ENCODE measurements at regions not wholly inside any gene's neighbourhood (a gene's known extent, or its start where the extent isn't known, plus 50 kb on each side); places are given as distances from the start of the nearest gene placed in this dataset.
"Not testable (repeated sequence)": the region's sequence is repeated elsewhere in the genome, so short reads cannot be mapped to it uniquely, and the experiment has no call there.

GRCh38 chr2:144638250-144638649 lies 118.3 kb upstream of the ZEB2 start:
- not testable (repeated sequence) for DNase-seq

DNA sequence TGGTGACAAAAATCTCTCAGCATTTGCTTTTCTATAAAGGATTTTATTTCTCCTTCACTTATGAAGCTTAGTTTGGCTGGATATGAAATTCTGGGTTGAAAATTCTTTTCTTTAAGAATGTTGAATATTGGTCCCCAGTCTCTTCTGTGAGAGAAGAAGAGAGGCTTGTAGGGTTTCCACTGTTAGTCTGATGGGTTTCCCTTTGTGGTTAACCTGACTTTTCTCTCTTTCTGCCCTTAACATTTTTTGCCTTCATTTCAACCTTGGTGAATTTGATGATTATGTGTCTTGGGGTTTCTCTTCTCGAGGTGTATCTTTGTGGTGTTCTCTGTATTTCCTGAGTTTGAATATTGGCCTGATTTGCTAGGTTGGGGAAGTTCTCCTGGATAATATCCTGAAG lies 116.9 kb upstream of the ZEB2 start:
- peak in 1 of 5 experiments; percentile 3 for DNase-seq

- no peak for DNase-seq
These were observed 112.9 kb upstream of the ZEB2 start for GRCh38 chr2:144632809-144633208.

DNA sequence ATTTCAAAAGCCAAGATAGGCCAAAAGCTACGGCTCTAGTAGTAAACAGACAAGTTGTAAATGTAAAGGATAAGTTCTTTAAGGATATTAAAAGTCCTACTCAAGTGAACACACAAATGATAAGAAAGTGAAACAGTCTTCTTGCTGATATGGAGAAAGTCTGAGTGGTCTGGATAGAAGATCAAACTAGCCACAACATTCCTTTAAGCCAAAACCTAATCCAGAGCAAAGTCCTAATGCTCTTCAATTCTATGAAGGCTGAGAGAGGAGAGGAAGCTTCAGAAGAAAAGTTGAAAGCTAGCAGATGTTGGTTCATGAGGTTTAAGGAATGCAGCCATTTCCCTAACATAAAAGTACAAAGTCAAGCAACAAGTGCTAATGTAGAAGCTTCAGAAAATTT lies 111.7 kb upstream of the ZEB2 start:
- DNase-seq: no peak

GRCh38 chr2:144630459-144631215 lies 110.7 kb upstream of the ZEB2 start:
- DNase-seq: peak in 1 of 5 experiments; percentile 37

- no peak for DNase-seq
These were observed 110.0 kb upstream of the ZEB2 start for GRCh38 chr2:144629935-144630334.

DNA sequence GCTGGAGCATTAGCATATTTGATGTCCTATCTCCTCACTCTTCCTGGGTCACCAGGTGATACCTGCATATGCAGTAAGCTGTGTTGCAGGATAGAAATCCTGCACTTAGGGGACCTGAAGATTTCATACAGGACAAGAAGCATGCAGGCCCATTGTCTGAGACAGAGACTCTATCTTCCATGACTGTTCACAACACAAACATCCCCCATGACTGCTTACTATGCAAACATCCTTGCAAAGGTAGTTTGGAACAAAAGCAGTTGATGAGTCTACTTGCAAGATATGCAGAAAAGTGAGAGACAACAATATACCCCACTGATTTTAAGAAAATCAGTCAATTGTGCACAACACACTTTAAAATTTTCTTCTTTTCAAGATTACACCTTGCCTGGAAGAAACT lies 108.6 kb upstream of the ZEB2 start:
- no peak for DNase-seq

DNA sequence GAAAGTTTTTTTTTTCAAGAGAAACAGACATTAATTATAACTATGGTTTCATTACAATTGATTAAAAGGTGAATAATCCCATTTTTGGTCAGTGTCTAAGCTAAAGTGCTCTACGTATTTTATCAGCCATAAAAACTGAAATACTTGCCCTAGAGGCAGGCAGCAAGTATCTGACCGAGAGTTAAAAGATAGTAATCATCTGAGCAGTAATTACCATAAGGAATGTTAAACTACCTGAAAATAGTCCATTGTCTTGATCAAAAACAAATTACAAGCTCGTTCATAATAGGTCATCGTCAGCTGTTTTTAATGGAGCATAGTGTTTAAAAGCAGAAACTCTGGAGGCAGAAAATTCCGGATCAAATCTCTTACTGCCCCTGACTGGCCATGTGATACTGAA lies 105.7 kb upstream of the ZEB2 start:
- no peak for DNase-seq

GRCh38 chr2:144625226-144625625 lies 105.3 kb upstream of the ZEB2 start:
- DNase-seq: no peak

GRCh38 chr2:144624451-144624850 lies 104.5 kb upstream of the ZEB2 start:
- no peak for DNase-seq

DNA sequence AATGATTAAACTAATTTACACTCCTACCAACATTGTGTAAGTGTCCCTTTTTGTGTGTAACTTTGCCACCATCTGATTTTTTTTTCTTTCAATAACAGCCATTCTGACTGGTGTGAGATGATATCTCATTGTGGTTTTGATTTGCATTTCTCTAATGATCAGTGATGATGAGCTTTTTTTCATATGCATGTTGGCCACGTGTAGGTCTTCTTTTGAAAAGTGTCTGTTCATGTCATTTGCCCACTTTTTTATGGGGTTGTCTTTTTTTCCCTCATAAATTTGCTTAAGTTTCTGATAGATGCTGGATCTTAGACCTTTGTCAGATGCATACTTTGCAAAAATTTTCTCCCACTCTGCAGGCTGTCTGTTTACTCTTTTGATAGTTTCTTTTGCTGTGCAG lies 102.5 kb upstream of the ZEB2 start:
- DNase-seq: not testable (repeated sequence)

DNA sequence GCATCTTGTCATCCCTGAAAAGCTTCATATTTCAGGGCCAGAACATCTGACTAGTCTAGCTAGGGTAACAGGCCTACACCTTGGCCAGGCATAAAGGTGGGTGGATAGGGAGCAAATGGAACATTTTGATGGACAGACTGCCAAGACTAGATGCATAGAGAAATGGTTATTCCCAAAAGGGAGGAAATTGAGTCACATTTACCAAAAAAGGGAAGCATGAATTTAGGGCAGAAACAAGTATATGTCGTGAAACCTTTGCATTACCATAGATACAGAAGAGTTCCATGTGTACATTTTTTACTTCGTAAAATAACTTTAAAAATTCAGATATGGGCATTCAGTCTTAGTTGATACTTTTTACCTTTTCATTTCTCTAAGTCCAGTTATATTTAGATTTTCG lies 101.3 kb upstream of the ZEB2 start:
- DNase-seq: no peak

DNA sequence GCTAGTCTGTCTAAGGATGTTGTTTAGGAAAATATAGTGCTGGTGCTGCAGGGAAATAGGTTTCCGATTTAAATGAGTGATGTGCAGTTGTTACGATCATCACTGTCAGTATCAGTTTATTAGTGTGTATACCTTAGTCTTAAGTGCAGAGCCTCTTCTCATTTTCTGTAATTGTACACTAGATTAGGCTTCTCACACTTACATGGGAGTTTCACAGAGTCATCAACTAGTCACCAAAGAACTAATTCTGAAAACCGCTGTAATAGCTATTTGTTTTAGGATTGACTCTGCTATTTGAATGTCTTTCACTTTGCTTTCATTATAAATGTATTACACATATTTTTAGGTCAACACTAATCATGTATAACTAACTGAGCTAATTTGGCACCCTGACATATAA lies 99.8 kb upstream of the ZEB2 start:
- DNase-seq: no peak

GRCh38 chr2:144617171-144617570 lies 97.3 kb upstream of the ZEB2 start:
- not testable (repeated sequence) for DNase-seq

DNA sequence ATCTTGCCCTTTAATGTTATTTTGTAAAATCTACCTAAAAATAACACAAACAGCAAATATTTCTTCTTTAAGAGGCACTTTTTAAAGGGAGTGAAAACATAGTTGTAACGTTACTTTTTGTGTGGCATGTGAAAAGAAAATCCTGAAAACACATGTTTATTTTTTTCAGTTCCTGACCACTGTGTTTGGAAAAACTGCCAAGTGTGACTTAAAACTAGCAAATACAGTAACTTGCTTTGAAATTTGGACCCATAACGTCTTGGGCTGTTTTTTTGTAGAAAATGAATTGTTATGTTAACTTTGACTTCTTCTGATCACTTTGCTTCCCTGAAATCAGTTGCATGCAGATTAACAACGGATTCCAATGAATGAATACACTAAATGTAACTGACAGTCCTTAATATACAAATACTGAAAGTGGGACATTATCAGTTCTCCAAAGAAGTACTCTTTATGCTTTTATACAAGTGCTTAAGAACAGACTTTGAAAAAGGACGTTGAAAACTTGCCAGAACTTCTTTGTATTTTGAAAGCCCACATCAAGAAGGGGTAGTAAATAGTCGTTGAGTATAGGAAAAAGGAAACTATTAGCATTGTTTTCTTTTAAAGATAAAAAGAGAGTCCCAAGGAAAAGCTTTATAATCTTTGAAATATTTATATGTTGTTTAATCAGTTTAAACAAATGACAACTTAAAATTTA lies 96.1 kb upstream of the ZEB2 start:
- DNase-seq: no peak

DNA sequence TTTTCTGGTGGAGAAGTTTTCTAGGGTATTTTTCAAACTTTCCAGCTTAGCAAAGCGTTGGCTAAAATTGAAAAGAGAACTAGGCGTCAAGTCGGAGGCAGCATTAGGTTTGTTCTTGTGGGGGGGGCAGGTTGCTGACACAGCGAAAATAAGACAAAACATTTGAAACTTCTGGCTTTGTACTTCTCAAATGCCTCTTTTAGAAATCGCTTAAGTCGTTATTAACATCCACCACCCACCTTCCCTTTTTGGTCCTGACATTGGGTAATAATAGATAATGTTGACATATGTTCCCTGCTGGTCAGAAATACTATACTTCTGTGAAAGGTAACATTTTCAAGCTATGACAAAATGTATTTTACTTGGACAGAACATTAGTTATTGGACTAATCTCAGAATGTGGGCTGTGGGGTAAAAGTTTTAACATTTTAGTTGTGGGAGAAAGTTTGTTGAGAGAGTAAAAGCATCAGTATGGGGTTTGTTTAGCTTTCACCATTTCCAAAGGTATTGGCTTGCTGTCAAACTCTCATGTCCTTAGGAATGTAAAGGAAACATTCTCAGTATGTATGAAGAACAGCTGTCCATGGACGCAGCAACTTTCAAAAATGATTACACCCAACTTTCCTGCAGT lies 88.1 kb upstream of the ZEB2 start:
- DNase-seq: no peak

GRCh38 chr2:144607099-144607498 lies 87.2 kb upstream of the ZEB2 start:
- DNase-seq: no peak

DNA sequence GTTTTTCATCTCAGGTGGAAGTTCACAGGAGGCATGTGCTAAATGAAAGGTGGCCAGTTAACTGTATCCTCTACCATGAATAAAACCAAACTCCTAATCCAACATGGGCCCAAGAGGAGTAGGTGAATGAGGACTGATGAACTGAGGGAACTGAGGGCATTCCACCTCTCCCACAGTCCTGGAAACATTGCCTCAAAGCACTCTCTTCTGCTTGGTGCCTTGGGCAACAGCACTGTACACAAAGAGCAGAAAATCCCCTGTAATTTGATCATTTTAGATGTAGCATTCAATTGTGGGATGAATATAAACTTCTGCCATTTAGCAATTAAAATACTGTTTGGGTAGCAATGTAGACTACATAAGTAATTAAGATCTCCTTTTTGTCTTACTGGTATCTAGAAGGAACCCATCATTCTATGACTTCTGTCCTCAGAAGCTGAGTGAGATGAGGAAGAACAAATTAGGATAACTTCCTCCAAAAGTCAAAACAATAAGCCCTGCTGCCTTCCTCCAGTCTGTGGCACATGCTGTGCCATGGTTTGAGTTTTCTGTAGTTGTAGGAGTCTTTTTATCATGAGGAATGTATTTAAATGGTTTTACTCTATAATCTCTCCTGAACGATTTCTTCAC lies 86.7 kb upstream of the ZEB2 start:
- DNase-seq: no peak

DNA sequence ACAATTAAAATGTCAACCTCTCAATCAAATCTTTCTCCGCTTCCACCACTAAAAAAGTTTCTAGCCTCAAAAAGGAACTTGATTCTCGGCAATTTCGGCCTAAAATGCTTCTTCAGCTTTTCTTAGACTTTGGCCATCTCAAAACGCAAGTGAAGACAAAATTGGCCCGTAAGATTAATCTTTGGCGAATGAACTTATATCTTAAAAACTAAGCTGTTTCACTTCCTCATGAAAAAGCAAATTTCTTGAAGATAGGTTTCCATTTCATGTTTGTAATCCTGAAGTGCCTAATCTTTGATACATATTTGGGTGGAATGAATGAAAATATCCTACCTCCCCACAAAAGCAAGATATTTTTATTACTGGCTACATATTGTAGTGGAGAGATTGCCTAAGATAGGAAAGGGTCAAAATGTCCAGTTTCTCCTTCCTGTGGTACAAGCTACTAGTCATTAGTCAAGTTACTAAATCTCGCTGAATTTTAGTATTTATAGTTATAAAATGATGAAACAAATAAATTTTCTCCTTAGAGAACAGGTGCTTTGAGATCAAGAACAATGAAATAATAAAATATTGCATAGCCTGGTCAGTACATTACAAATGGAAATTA lies 85.4 kb upstream of the ZEB2 start:
- DNase-seq: no peak

DNA sequence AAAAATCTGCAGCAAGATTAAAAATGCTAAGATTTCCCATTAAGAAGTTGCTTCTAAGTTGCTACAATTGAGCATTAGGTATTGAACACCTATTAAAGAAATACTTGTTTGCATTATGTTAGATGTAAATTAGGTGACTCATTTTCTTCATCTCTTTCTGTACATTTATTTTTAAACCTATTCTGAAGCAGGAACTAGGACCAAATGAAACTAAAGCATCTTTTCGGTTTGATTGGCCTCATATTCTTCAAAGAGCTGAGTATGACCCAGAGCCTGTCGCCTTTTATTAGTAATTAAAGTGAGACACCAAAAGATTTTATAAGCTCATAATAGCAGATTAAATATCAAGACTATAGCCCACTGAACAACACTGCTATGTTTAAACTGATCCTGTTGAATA lies 83.4 kb upstream of the ZEB2 start:
- DNase-seq: no peak

DNA sequence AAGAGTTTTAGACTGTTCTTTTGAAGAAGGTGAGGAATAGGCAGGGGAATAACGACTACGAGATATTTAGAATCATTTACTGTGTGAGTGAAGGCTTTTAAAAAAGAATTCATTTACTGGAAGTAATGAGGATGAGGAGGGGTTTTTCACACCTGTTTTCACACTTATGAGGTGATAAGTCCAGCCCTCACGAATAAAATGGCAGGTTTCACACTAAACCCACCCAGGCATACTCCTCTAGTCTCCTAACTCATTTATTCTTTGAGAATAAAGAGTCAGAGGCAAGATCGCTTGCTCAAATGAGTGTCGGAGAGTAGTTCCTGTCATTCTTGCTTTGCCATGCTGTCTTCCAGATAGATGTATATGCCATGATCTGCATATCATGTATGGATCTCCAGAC lies 79.0 kb upstream of the ZEB2 start:
- DNase-seq: no peak

- DNase-seq: no peak
These were observed 78.1 kb upstream of the ZEB2 start for GRCh38 chr2:144597894-144598593.

All from T-helper 2 cell (primary cell).